IMR-90 (cell line): ENCODE measurements at regions not wholly inside any gene's neighbourhood (a gene's known extent, or its start where the extent isn't known, plus 50 kb on each side); places are given as distances from the start of the nearest gene placed in this dataset.

ENCODE experiments used
- ATAC-seq: fragments of 200-7000 bp; cut with Tn5 transposase; 2 replicates; pipeline ENCODE4 v1.9.1; 2020; ENCODE audit warnings: low read depth, mild to moderate bottlenecking, moderate library complexity
- BruUV-seq: library from RNA; stranded (reverse); fragments of 400-500 nt; replicated peaks from 2 replicates; lab custom pipeline; 2021; lab: Mats Ljungman, UMichigan
- CTCF ChIA-PET: fragments of 300-600 bp; formaldehyde crosslinking; extraction: SDS; loops from one replicate; lab custom pipeline; 2021; ENCODE audit warnings: antibody characterized with exemption; lab: Yijun Ruan, JAX
- POLR2A ChIA-PET: fragments of 300-600 bp; sonication (Branson Sonifier 250); formaldehyde crosslinking; loops from one replicate; lab custom pipeline; 2022; ENCODE audit warnings: antibody characterized with exemption; ENCODE audit not compliant: unreplicated experiment; lab: Charles Lee
- DNase-seq: peaks from one replicate; pipeline ENCODE4 v3.0.0; 2013
- H2AFZ ChIP-seq: replicated peaks from 2 replicates; pipeline ENCODE3; 2013; ENCODE audit warnings: low read length, mild to moderate bottlenecking; ENCODE audit not compliant: poor library complexity
- H2AK5ac ChIP-seq: 2 replicates; pipeline ENCODE4 v1.6.1; 2013; ENCODE audit warnings: low read depth, low read length, inconsistent platforms
- H2AK9ac ChIP-seq: replicated peaks from 2 replicates; pipeline ENCODE3; 2013; ENCODE audit warnings: mild to moderate bottlenecking, low read depth, low read length, moderate library complexity; ENCODE audit not compliant: poor library complexity
- H2BK120ac ChIP-seq: 2 replicates; pipeline ENCODE4 v1.6.1; 2013; ENCODE audit warnings: low read depth, low read length, inconsistent platforms
- H2BK15ac ChIP-seq: 3 replicates; pipeline ENCODE4 v1.6.1; 2013; ENCODE audit warnings: low read depth, low read length, inconsistent platforms
- H2BK20ac ChIP-seq: 2 replicates; pipeline ENCODE4 v1.6.1; 2013; ENCODE audit warnings: low read depth, mild to moderate bottlenecking, inconsistent platforms, low read length, moderate library complexity
- H2BK5ac ChIP-seq: 2 replicates; pipeline ENCODE4 v1.6.1; 2013; ENCODE audit warnings: mild to moderate bottlenecking, low read depth, low read length, inconsistent platforms; ENCODE audit not compliant: poor library complexity, severe bottlenecking
- H3K14ac ChIP-seq: replicated peaks from 2 replicates; pipeline ENCODE4 v1.6.1; 2013; ENCODE audit warnings: low read depth, low read length, inconsistent platforms
- H3K18ac ChIP-seq: 2 replicates; pipeline ENCODE4 v1.6.1; 2013; ENCODE audit warnings: low read depth, low read length, control low read depth
- H3K23ac ChIP-seq: 2 replicates; pipeline ENCODE4 v1.6.1; 2013; ENCODE audit warnings: low read depth, low read length, inconsistent platforms
- H3K27ac ChIP-seq: 2 replicates; pipeline ENCODE4 v1.5.1; 2013; ENCODE audit warnings: mild to moderate bottlenecking, control low read depth, low read length; ENCODE audit not compliant: insufficient read depth
- H3K27me3 ChIP-seq: 2 replicates; pipeline ENCODE4 v1.6.1; 2013; ENCODE audit warnings: low read length; ENCODE audit not compliant: control insufficient read depth, insufficient read depth
- H3K36me3 ChIP-seq: 2 replicates; pipeline ENCODE4 v1.6.1; 2013; ENCODE audit warnings: low read length, mixed read lengths; ENCODE audit not compliant: control insufficient read depth, insufficient read depth
- H3K4ac ChIP-seq: 2 replicates; pipeline ENCODE4 v1.6.1; 2013; ENCODE audit warnings: low read depth, low read length, inconsistent platforms
- H3K4me1 ChIP-seq: 2 replicates; pipeline ENCODE4 v1.6.1; 2013; ENCODE audit warnings: low read length, mixed read lengths; ENCODE audit not compliant: control insufficient read depth, insufficient read depth
- H3K4me2 ChIP-seq: 2 replicates; pipeline ENCODE4 v1.6.1; 2013; ENCODE audit warnings: low read depth, mild to moderate bottlenecking, control low read depth, low read length, moderate library complexity
- H3K4me3 ChIP-seq: 2 replicates; pipeline ENCODE4 v1.5.1; 2013; ENCODE audit warnings: low read depth, mild to moderate bottlenecking, control low read depth, low read length, moderate library complexity; ENCODE audit not compliant: insufficient read depth
- H3K56ac ChIP-seq: 2 replicates; pipeline ENCODE4 v1.6.1; 2013; ENCODE audit warnings: low read length, inconsistent platforms; ENCODE audit not compliant: insufficient read depth; ENCODE audit errors: extremely low read depth
- H3K79me1 ChIP-seq, 2 experiments: 2 replicates each; pipeline ENCODE4 v1.6.1; 2013; ENCODE audit warnings: low read length in 2 of 2, inconsistent platforms in 1 of 2, low read depth in 1 of 2
- H3K9ac ChIP-seq: 2 replicates; pipeline ENCODE4 v1.6.1; 2013; ENCODE audit warnings: low read depth, low read length, control low read depth
- H3K9me1 ChIP-seq: 2 replicates; pipeline ENCODE4 v1.6.1; 2013; ENCODE audit warnings: low read length, inconsistent platforms; ENCODE audit not compliant: insufficient read depth
- H3K9me3 ChIP-seq: 2 replicates; pipeline ENCODE4 v1.6.1; 2013; ENCODE audit warnings: low read length; ENCODE audit not compliant: control insufficient read depth, insufficient read depth
- H4K20me1 ChIP-seq: 2 replicates; pipeline ENCODE4 v1.6.1; 2013; ENCODE audit warnings: low read length, inconsistent platforms; ENCODE audit not compliant: insufficient read depth
- H4K5ac ChIP-seq: 2 replicates; pipeline ENCODE4 v1.6.1; 2013; ENCODE audit warnings: mild to moderate bottlenecking, low read depth, low read length, control low read depth
- H4K8ac ChIP-seq, 2 experiments: 2 replicates each; pipeline ENCODE4 v1.6.1; 2013; ENCODE audit warnings: low read depth in 2 of 2, low read length in 2 of 2, control low read depth in 1 of 2, inconsistent platforms in 1 of 2
- H4K91ac ChIP-seq: 2 replicates; pipeline ENCODE4 v1.6.1; 2013; ENCODE audit warnings: low read depth, low read length, inconsistent platforms; ENCODE audit not compliant: insufficient read depth
- MAFK ChIP-seq: IDR thresholded peaks from 2 replicates; pipeline ENCODE4 v1.6.1; 2012; ENCODE audit warnings: low read depth, low read length, improper control_type of control experiment
- dilution Hi-C: fragments of 300-500 bp; cut with HindIII; formaldehyde crosslinking; loops from one replicate; pipeline ENCODE4 v1.14.3; 2018; ENCODE audit warnings: low sequenced_read_pairs; ENCODE audit not compliant: unreplicated experiment
- in situ Hi-C: fragments of 300-500 bp; cut with MboI; formaldehyde crosslinking; loops from 3 replicates; pipeline ENCODE4 v1.14.3; 2019; ENCODE audit warnings: low sequenced_read_pairs, inconsistent platforms, mixed read lengths
- intact Hi-C: fragments of 100-400 bp; cut with micrococcal nuclease; formaldehyde crosslinking; loops from 2 replicates; pipeline ENCODE4 v1.10.0; 2022
- TF ChIP-seq, protein P1 (sequence below): fragments of 150-350 bp; IDR thresholded peaks from 2 replicates; pipeline ENCODE4 v1.6.1; 2017; ENCODE audit warnings: mild to moderate bottlenecking, antibody characterized with exemption, low read length, low read depth

GRCh38 chr18:22603902-22604301, 186.2 kb upstream of the CTAGE1 start:
- Histone ChIP-seq H3K9me3 (no peaks in the 10 kb centered on the region), H2AK5ac (no peak overlapping the region), H3K23ac (no peak overlapping the region), H3K9me1 (no peaks in the 10 kb centered on the region), H2AK9ac (no peak overlapping the region), H2BK20ac (no peak overlapping the region), H3K27me3 (no peaks in the 10 kb centered on the region), H3K18ac (no peak overlapping the region), H3K4me1 (peaks cover 9% of the 10 kb centered on the region), H4K20me1 (no peaks in the 10 kb centered on the region), H2BK15ac (no peak overlapping the region), H4K91ac (no peak overlapping the region), H2AFZ (no peak overlapping the region), H3K14ac (no peak overlapping the region), H2BK5ac (no peak overlapping the region), H4K8ac (no peak overlapping the region), H3K79me1 (no peaks in the 10 kb centered on the region), H3K4ac (no peak overlapping the region), H3K27ac (no peak overlapping the region), H3K9ac (no peak overlapping the region), H3K4me2 (no peak overlapping the region), H4K5ac (no peak overlapping the region), H3K56ac (no peak overlapping the region), H3K36me3 (no peaks in the 10 kb centered on the region), H2BK120ac (no peak overlapping the region), H3K4me3 (no peak overlapping the region)
- BruUV-seq = no TSS peak
- ATAC-seq (no peak), DNase-seq (no peak)
- intact Hi-C loops (no loop called here), in situ Hi-C loops (no loop called here), dilution Hi-C loops (no loop called here)
- CTCF ChIA-PET = no interaction called here
- TF ChIP-seq, protein P1, sequence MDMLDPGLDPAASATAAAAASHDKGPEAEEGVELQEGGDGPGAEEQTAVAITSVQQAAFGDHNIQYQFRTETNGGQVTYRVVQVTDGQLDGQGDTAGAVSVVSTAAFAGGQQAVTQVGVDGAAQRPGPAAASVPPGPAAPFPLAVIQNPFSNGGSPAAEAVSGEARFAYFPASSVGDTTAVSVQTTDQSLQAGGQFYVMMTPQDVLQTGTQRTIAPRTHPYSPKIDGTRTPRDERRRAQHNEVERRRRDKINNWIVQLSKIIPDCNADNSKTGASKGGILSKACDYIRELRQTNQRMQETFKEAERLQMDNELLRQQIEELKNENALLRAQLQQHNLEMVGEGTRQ = no peak
- peak; percentile 72 for TF ChIP-seq MAFK
- POLR2A ChIA-PET = no interaction called here
